Endodermal cell (in vitro differentiated cells): ENCODE measurements at regions not wholly inside any gene's neighbourhood (a gene's known extent, or its start where the extent isn't known, plus 50 kb on each side); places are given as distances from the start of the nearest gene placed in this dataset.
"Not testable (repeated sequence)": the region's sequence is repeated elsewhere in the genome, so short reads cannot be mapped to it uniquely, and the experiment has no call there.

Experiments used
- DNase-seq: peaks from one replicate; pipeline ENCODE4 v3.0.0-alpha.2; 2017
- H3K27ac ChIP-seq: 2 replicates; pipeline ENCODE4 v1.5.1; 2013; ENCODE audit warnings: mild to moderate bottlenecking, low read depth, low read length, moderate library complexity
- H3K27me3 ChIP-seq: 2 replicates; pipeline ENCODE4 v1.6.1; 2013; ENCODE audit warnings: mild to moderate bottlenecking, low read length, moderate library complexity; ENCODE audit not compliant: insufficient read depth, control insufficient read depth, poor library complexity, severe bottlenecking
- H3K36me3 ChIP-seq: 2 replicates; pipeline ENCODE4 v1.7.0; 2013; ENCODE audit warnings: mild to moderate bottlenecking, low read length, moderate library complexity; ENCODE audit not compliant: control insufficient read depth, insufficient read depth
- H3K4me1 ChIP-seq: one replicate; pipeline ENCODE4 v1.7.0; 2013; ENCODE audit warnings: low read length; ENCODE audit not compliant: control insufficient read depth, insufficient read depth
- H3K4me3 ChIP-seq: 2 replicates; pipeline ENCODE4 v1.5.1; 2013; ENCODE audit warnings: mild to moderate bottlenecking, low read length, moderate library complexity
- H3K9ac ChIP-seq: 2 replicates; pipeline ENCODE4 v1.6.1; 2013; ENCODE audit warnings: mild to moderate bottlenecking, low read length, moderate library complexity; ENCODE audit not compliant: poor library complexity, severe bottlenecking; ENCODE audit errors: extremely low read depth
- H3K9me3 ChIP-seq: 2 replicates; pipeline ENCODE4 v1.6.1; 2013; ENCODE audit warnings: mild to moderate bottlenecking, low read length, moderate library complexity; ENCODE audit not compliant: control insufficient read depth
- H3K27ac Mint-ChIP-seq: 2 replicates; pipeline ENCODE4 v1.8.0; 2020; ENCODE audit warnings: mixed read lengths
- H3K27me3 Mint-ChIP-seq: 2 replicates; pipeline ENCODE4 v1.8.0; 2021; ENCODE audit warnings: mild to moderate bottlenecking, mixed read lengths; ENCODE audit not compliant: insufficient read depth
- H3K36me3 Mint-ChIP-seq: 2 replicates; pipeline ENCODE4 v1.8.0; 2020; ENCODE audit warnings: low read depth, mixed read lengths
- H3K4me1 Mint-ChIP-seq: 2 replicates; pipeline ENCODE4 v1.8.0; 2020; ENCODE audit warnings: mixed read lengths
- H3K4me3 Mint-ChIP-seq: 2 replicates; pipeline ENCODE4 v1.8.0; 2020; ENCODE audit warnings: mild to moderate bottlenecking, moderate library complexity, mixed read lengths
- H3K9me3 Mint-ChIP-seq: 2 replicates; pipeline ENCODE4 v1.8.0; 2020; ENCODE audit warnings: mild to moderate bottlenecking, mixed read lengths
- WGBS, 2 experiments: methylation state at CpG; one replicate each; pipeline versions ENCODE4 v1.1.5 to v1.1.7; 2013; ENCODE audit warnings: missing lambda C conversion rate in 2 of 2, mixed read lengths in 1 of 2; ENCODE audit not compliant: insufficient coverage in 1 of 2, insufficient read length in 1 of 2; 5-methylcytosine and 5-hydroxymethylcytosine counted together
- TF ChIP-seq, protein P1 (sequence below): fragments of 200-600 bp; sonication (generic); conservative IDR thresholded peaks from 2 replicates; pipeline ENCODE4 v1.5.0; 2021; ENCODE audit warnings: antibody characterized with exemption, mild to moderate bottlenecking

DNA sequence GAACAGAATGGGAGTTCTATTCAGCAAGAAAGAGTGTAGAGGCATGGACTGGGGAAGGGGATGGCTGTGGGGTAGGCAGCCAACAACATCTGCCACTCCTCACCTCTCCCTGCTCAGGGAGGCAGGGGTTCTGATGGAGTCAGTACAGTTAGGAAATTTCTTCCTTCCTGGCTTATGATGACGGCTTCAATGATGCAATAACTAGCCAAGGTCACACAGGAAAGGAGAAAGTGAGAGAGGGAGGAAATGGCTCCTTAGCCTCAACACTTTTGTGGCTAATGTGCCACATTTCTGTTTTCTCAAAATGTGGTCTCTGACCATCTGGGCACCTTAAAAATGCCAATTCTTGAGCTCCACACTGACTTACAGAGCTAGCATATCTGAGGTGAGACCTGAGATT, 79.3 kb upstream of the PDZD8 start:
- Histone ChIP-seq H3K4me1 (no peaks in the 10 kb centered on the region), H3K9ac (no peak overlapping the region), H3K9me3 (no peaks in the 10 kb centered on the region), H3K27ac (no peak overlapping the region), H3K27me3 (no peaks in the 10 kb centered on the region), H3K36me3 (no peaks in the 10 kb centered on the region), H3K4me3 (no peak overlapping the region)
- peaks cover 24% of the 10 kb centered on the region for H3K9me3 Mint-ChIP-seq
- TF ChIP-seq, protein P1, sequence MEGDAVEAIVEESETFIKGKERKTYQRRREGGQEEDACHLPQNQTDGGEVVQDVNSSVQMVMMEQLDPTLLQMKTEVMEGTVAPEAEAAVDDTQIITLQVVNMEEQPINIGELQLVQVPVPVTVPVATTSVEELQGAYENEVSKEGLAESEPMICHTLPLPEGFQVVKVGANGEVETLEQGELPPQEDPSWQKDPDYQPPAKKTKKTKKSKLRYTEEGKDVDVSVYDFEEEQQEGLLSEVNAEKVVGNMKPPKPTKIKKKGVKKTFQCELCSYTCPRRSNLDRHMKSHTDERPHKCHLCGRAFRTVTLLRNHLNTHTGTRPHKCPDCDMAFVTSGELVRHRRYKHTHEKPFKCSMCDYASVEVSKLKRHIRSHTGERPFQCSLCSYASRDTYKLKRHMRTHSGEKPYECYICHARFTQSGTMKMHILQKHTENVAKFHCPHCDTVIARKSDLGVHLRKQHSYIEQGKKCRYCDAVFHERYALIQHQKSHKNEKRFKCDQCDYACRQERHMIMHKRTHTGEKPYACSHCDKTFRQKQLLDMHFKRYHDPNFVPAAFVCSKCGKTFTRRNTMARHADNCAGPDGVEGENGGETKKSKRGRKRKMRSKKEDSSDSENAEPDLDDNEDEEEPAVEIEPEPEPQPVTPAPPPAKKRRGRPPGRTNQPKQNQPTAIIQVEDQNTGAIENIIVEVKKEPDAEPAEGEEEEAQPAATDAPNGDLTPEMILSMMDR = no peak
- 95% methylated on average over 1 of the region's 1 CpG; no CpG with 5 or more reads in 1 of the 2 experiments for WGBS, 2 experiments
- peaks cover 13% of the 10 kb centered on the region for H3K4me1 Mint-ChIP-seq
- peaks cover 3% of the 10 kb centered on the region for H3K27me3 Mint-ChIP-seq
- no peak for DNase-seq
- H3K36me3 Mint-ChIP-seq = peaks cover 19% of the 10 kb centered on the region
- H3K27ac Mint-ChIP-seq = no peak overlapping the region
- no peak overlapping the region for H3K4me3 Mint-ChIP-seq

DNA sequence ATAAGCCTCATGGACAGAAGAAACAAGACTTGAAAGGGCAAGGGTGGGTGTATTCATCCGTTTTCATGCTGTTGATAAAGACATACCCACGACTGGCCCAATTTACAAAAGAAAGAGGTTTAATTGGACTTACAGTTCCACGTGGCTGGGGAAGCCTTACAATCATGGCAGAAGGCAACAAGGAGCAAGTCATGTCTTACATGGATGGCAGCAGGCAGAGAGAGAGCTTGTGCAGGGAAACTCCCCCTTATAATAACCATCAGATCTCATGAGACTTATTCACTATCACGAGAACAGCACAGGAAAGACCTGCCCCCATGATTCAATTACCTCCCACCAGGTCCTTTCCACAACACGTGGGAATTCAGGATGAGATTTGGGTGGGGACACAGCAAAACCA, 78.2 kb upstream of the PDZD8 start:
- H3K9ac ChIP-seq, H3K4me1 ChIP-seq, H3K9me3 ChIP-seq, H3K27me3 ChIP-seq, H3K4me3 Mint-ChIP-seq, H3K36me3 ChIP-seq, H3K27ac ChIP-seq, H3K27ac Mint-ChIP-seq, H3K27me3 Mint-ChIP-seq, H3K4me3 ChIP-seq, DNase-seq: not testable (repeated sequence)
- H3K4me1 Mint-ChIP-seq = peaks cover 15% of the 10 kb centered on the region
- H3K9me3 Mint-ChIP-seq = peaks cover 26% of the 10 kb centered on the region
- WGBS, 2 experiments = 80 to 87% methylated on average over 3 to 5 of the region's 5 CpGs
- peaks cover 19% of the 10 kb centered on the region for H3K36me3 Mint-ChIP-seq

DNA sequence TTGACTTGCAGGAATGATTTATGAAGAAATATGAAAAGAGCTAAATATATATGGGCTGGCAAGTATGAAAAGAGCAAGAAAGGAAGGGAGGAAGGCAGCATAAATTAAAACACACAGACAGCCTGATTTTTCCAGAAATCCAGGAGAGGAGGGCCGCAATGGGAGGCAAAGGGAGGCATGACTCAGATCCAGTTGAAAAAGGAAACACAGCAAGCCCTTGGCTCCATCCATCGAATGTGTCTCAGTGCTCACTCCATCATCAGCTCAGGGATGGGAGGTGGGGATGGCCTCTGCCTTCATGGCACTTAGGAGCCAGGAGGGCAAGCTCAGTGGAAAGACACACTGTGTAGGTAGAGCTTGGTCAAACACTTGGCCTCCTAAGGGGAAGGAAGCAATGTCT, 75.7 kb upstream of the PDZD8 start:
- peaks cover 41% of the 10 kb centered on the region for H3K36me3 Mint-ChIP-seq
- H3K9me3 Mint-ChIP-seq = peaks cover 47% of the 10 kb centered on the region
- no peak overlapping the region for H3K27ac ChIP-seq
- TF ChIP-seq, protein P1 = no peak
- no peaks in the 10 kb centered on the region for H3K4me1 ChIP-seq
- no peak overlapping the region for H3K4me3 ChIP-seq
- H3K27me3 Mint-ChIP-seq = peaks cover 3% of the 10 kb centered on the region
- peaks cover 3% of the 10 kb centered on the region for H3K4me1 Mint-ChIP-seq
- H3K4me3 Mint-ChIP-seq = no peak overlapping the region
- H3K36me3 ChIP-seq = no peaks in the 10 kb centered on the region
- H3K27ac Mint-ChIP-seq = no peak overlapping the region
- 78 to 93% methylated on average over 1 to 2 of the region's 2 CpGs for WGBS, 2 experiments
- DNase-seq = no peak
- no peaks in the 10 kb centered on the region for H3K27me3 ChIP-seq
- no peak overlapping the region for H3K9ac ChIP-seq
- H3K9me3 ChIP-seq = peaks cover 18% of the 10 kb centered on the region

- peaks cover 6% of the 10 kb centered on the region for H3K27me3 Mint-ChIP-seq
- TF ChIP-seq, protein P1 = peak; percentile 58
- peaks cover 3% of the 10 kb centered on the region for H3K4me1 Mint-ChIP-seq
- DNase-seq = peak; percentile 61
- H3K4me3 ChIP-seq = no peak overlapping the region
- no peaks in the 10 kb centered on the region for H3K4me1 ChIP-seq
- H3K9ac ChIP-seq = no peak overlapping the region
- H3K27me3 ChIP-seq = no peaks in the 10 kb centered on the region
- peaks cover 54% of the 10 kb centered on the region for H3K36me3 Mint-ChIP-seq
- peaks cover 59% of the 10 kb centered on the region for H3K9me3 Mint-ChIP-seq
- H3K27ac Mint-ChIP-seq = no peak overlapping the region
- H3K36me3 ChIP-seq = no peaks in the 10 kb centered on the region
- no peak overlapping the region for H3K4me3 Mint-ChIP-seq
- peaks cover 31% of the 10 kb centered on the region for H3K9me3 ChIP-seq
- WGBS, 2 experiments = 85 to 100% methylated on average over 2 to 6 of the region's 6 CpGs
- H3K27ac ChIP-seq = no peak overlapping the region
These were observed 74.4 kb upstream of the PDZD8 start for GRCh38 chr10:117449636-117450035.
